Immature natural killer cell (primary cell): ENCODE measurements at regions not wholly inside any gene's neighbourhood (a gene's known extent, or its start where the extent isn't known, plus 50 kb on each side); places are given as distances from the start of the nearest gene placed in this dataset.
A peak's percentile ranks its signal among the peaks of the same experiment; 100 is the strongest.
"Not testable (repeated sequence)": the region's sequence is repeated elsewhere in the genome, so short reads cannot be mapped to it uniquely, and the experiment has no call there.

Source experiments
- DNase-seq, 3 donors: peaks; one replicate each; pipeline ENCODE4 v3.0.0; 2022; ENCODE audit warnings: mixed read lengths in 1 of 3
- H3K27ac Mint-ChIP-seq, 6 donors: one replicate each; pipeline ENCODE4 v1.8.0; 2020; ENCODE audit warnings: mixed read lengths in 6 of 6, mild to moderate bottlenecking in 5 of 6, inconsistent platforms in 4 of 6, moderate library complexity in 3 of 6
- H3K27me3 Mint-ChIP-seq, 3 donors: one replicate each; pipeline ENCODE4 v1.8.0; 2020 to 2021; ENCODE audit warnings: low read depth in 3 of 3, mild to moderate bottlenecking in 3 of 3, mixed read lengths in 3 of 3, moderate library complexity in 3 of 3, inconsistent platforms in 1 of 3
- H3K36me3 Mint-ChIP-seq, 3 donors: one replicate each; pipeline ENCODE4 v1.8.0; 2020; ENCODE audit warnings: mixed read lengths in 3 of 3, inconsistent platforms in 2 of 3, mild to moderate bottlenecking in 2 of 3
- H3K4me1 Mint-ChIP-seq, 2 donors: one replicate each; pipeline ENCODE4 v1.8.0; 2020; ENCODE audit warnings: inconsistent platforms in 2 of 2, mild to moderate bottlenecking in 2 of 2, mixed read lengths in 2 of 2, moderate library complexity in 1 of 2
- H3K4me3 Mint-ChIP-seq, 5 donors: one replicate each; pipeline ENCODE4 v1.8.0; 2020; ENCODE audit warnings: mild to moderate bottlenecking in 5 of 5, mixed read lengths in 5 of 5, inconsistent platforms in 3 of 5, moderate library complexity in 3 of 5
- H3K9me3 Mint-ChIP-seq, 6 donors: one replicate each; pipeline ENCODE4 v1.8.0; 2020; ENCODE audit warnings: mild to moderate bottlenecking in 6 of 6, mixed read lengths in 6 of 6, inconsistent platforms in 4 of 6, moderate library complexity in 3 of 6

- H3K27ac Mint-ChIP-seq: no peak overlapping the region
- no peak overlapping the region for H3K4me3 Mint-ChIP-seq
These were observed 110.5 kb upstream of the KCTD7 start for GRCh38 chr7:66518151-66518691.

GRCh38 chr7:66521675-66522074 lies 107.0 kb upstream of the KCTD7 start:
- Mint-ChIP-seq H3K27ac (peak overlapping the region in 2 of 6 donors; percentile 58 to 76), H3K9me3 (no peaks in the 10 kb centered on the region)

More at GRCh38 chr7:66518151-66518691, 110.5 kb upstream of the KCTD7 start:
- DNase-seq: no peak
- H3K4me1 Mint-ChIP-seq: peaks cover 11 to 12% of the 10 kb centered on the region in 2 donors
- no peaks in the 10 kb centered on the region for H3K9me3 Mint-ChIP-seq
- no peaks in the 10 kb centered on the region for H3K36me3 Mint-ChIP-seq
- H3K27me3 Mint-ChIP-seq: peaks cover 2 to 5% (median 4%) of the 10 kb centered on the region in 3 donors

GRCh38 chr7:66522518-66522917 lies 106.2 kb upstream of the KCTD7 start:
- Mint-ChIP-seq H3K4me1 (peaks cover 14 to 17% of the 10 kb centered on the region in 2 donors), H3K36me3 (no peaks in the 10 kb centered on the region), H3K27me3 (peaks cover 0 to 5% (median 0%) of the 10 kb centered on the region in 3 donors), H3K27ac (no peak overlapping the region), H3K4me3 (no peak overlapping the region), H3K9me3 (no peaks in the 10 kb centered on the region)
- DNase-seq: no peak

More at GRCh38 chr7:66521675-66522074, 107.0 kb upstream of the KCTD7 start:
- Mint-ChIP-seq H3K36me3 (no peaks in the 10 kb centered on the region), H3K4me3 (no peak overlapping the region), H3K4me1 (peaks cover 14 to 17% of the 10 kb centered on the region in 2 donors), H3K27me3 (peaks cover 0 to 9% (median 0%) of the 10 kb centered on the region in 3 donors)
- DNase-seq: no peak

GRCh38 chr7:66523409-66523808 lies 105.3 kb upstream of the KCTD7 start:
- Mint-ChIP-seq H3K36me3 (no peaks in the 10 kb centered on the region), H3K4me3 (peak overlapping the region in 1 of 5 donors; percentile 56), H3K4me1 (peaks cover 14 to 17% of the 10 kb centered on the region in 2 donors), H3K27me3 (peaks cover 0 to 5% (median 0%) of the 10 kb centered on the region in 3 donors), H3K9me3 (no peaks in the 10 kb centered on the region), H3K27ac (peak overlapping the region in 3 of 6 donors; percentile 30 to 57 (median 38))
- DNase-seq: peak; percentile 29 to 50 (median 41)

- Mint-ChIP-seq H3K27me3 (peaks cover 0 to 5% (median 0%) of the 10 kb centered on the region in 3 donors), H3K27ac (no peak overlapping the region), H3K4me3 (no peak overlapping the region), H3K9me3 (no peaks in the 10 kb centered on the region), H3K36me3 (peaks cover 0 to 5% (median 3%) of the 10 kb centered on the region in 3 donors), H3K4me1 (peaks cover 14 to 17% of the 10 kb centered on the region in 2 donors)
- no peak for DNase-seq
These were observed 103.9 kb upstream of the KCTD7 start for GRCh38 chr7:66524738-66525137.

- H3K27ac Mint-ChIP-seq, DNase-seq, H3K9me3 Mint-ChIP-seq, H3K27me3 Mint-ChIP-seq, H3K36me3 Mint-ChIP-seq, H3K4me3 Mint-ChIP-seq: not testable (repeated sequence)
- H3K4me1 Mint-ChIP-seq: peaks cover 13 to 16% of the 10 kb centered on the region in 2 donors
These were observed 101.9 kb upstream of the KCTD7 start for GRCh38 chr7:66526782-66527181.

GRCh38 chr7:66528652-66529051 lies 100.0 kb upstream of the KCTD7 start:
- Mint-ChIP-seq H3K4me1 (peaks cover 0 to under 1% of the 10 kb centered on the region in 2 donors), H3K36me3 (peaks cover 0 to 5% (median 3%) of the 10 kb centered on the region in 3 donors), H3K4me3 (no peak overlapping the region), H3K9me3 (no peaks in the 10 kb centered on the region), H3K27ac (peak overlapping the region in 2 of 6 donors; percentile 0 to 32), H3K27me3 (peaks cover 0 to 5% (median 0%) of the 10 kb centered on the region in 3 donors)
- no peak for DNase-seq

- Mint-ChIP-seq H3K27ac (peak overlapping the region in 1 of 6 donors; percentile 71), H3K4me1 (no peaks in the 10 kb centered on the region), H3K9me3 (no peaks in the 10 kb centered on the region), H3K36me3 (peaks cover 0 to 5% (median 3%) of the 10 kb centered on the region in 3 donors), H3K4me3 (no peak overlapping the region), H3K27me3 (peaks cover 0 to 3% (median 0%) of the 10 kb centered on the region in 3 donors)
- DNase-seq: no peak
These were observed 98.6 kb upstream of the KCTD7 start for GRCh38 chr7:66529883-66530610.

GRCh38 chr7:66535414-66536329 lies 93.0 kb upstream of the KCTD7 start:
- H3K4me3 Mint-ChIP-seq: no peak overlapping the region
- no peaks in the 10 kb centered on the region for H3K9me3 Mint-ChIP-seq
- DNase-seq: no peak
- H3K27ac Mint-ChIP-seq: no peak overlapping the region
- no peaks in the 10 kb centered on the region for H3K36me3 Mint-ChIP-seq
- no peaks in the 10 kb centered on the region for H3K4me1 Mint-ChIP-seq
- no peaks in the 10 kb centered on the region for H3K27me3 Mint-ChIP-seq

- no peaks in the 10 kb centered on the region for H3K9me3 Mint-ChIP-seq
- no peak overlapping the region for H3K27ac Mint-ChIP-seq
- no peak overlapping the region for H3K4me3 Mint-ChIP-seq
These were observed 91.3 kb upstream of the KCTD7 start for GRCh38 chr7:66537380-66537779.

GRCh38 chr7:66537876-66538275 lies 90.8 kb upstream of the KCTD7 start:
- Mint-ChIP-seq H3K36me3 (no peaks in the 10 kb centered on the region), H3K9me3 (no peaks in the 10 kb centered on the region)

More at GRCh38 chr7:66537380-66537779, 91.3 kb upstream of the KCTD7 start:
- H3K4me1 Mint-ChIP-seq: no peaks in the 10 kb centered on the region
- H3K36me3 Mint-ChIP-seq: no peaks in the 10 kb centered on the region
- no peak for DNase-seq
- no peaks in the 10 kb centered on the region for H3K27me3 Mint-ChIP-seq

GRCh38 chr7:66539264-66539623 lies 89.4 kb upstream of the KCTD7 start:
- H3K4me1 Mint-ChIP-seq: no peaks in the 10 kb centered on the region
- peaks cover 0 to 2% (median 0%) of the 10 kb centered on the region in 3 donors for H3K27me3 Mint-ChIP-seq
- H3K4me3 Mint-ChIP-seq: no peak overlapping the region
- H3K9me3 Mint-ChIP-seq: no peaks in the 10 kb centered on the region
- DNase-seq: no peak
- no peak overlapping the region for H3K27ac Mint-ChIP-seq
- no peaks in the 10 kb centered on the region for H3K36me3 Mint-ChIP-seq

More at GRCh38 chr7:66537876-66538275, 90.8 kb upstream of the KCTD7 start:
- no peak overlapping the region for H3K4me3 Mint-ChIP-seq
- no peak overlapping the region for H3K27ac Mint-ChIP-seq
- no peak for DNase-seq
- H3K4me1 Mint-ChIP-seq: no peaks in the 10 kb centered on the region
- no peaks in the 10 kb centered on the region for H3K27me3 Mint-ChIP-seq

GRCh38 chr7:66539902-66540375 lies 88.7 kb upstream of the KCTD7 start:
- Mint-ChIP-seq H3K9me3 (no peaks in the 10 kb centered on the region), H3K27me3 (peaks cover 0 to 2% (median 0%) of the 10 kb centered on the region in 3 donors), H3K36me3 (no peaks in the 10 kb centered on the region), H3K4me1 (no peaks in the 10 kb centered on the region), H3K4me3 (no peak overlapping the region), H3K27ac (peak overlapping the region in 1 of 6 donors; percentile 23)
- DNase-seq: no peak
